ENCODE measurements at regions not wholly inside any gene's neighbourhood (a gene's known extent, or its start where the extent isn't known, plus 50 kb on each side); places are given as distances from the start of the nearest gene placed in this dataset.

- H3K36me3 Mint-ChIP-seq (ENCODE audit: low read depth), result peaks cover 8% of the 10 kb centered on the region
- ATAC-seq, result no peak
- no peaks in the 10 kb centered on the region for H3K27me3 Mint-ChIP-seq
- peak overlapping the region; percentile 68 for H3K27ac Mint-ChIP-seq
- H3K9me3 Mint-ChIP-seq, result peaks cover 6% of the 10 kb centered on the region
- no peak for DNase-seq
- peaks cover 90% of the 10 kb centered on the region for H3K4me1 Mint-ChIP-seq
- H3K4me3 Mint-ChIP-seq, result no peak overlapping the region
Observed at GRCh38 chr12:92032965-92033364, 112.7 kb downstream of the BTG1 start.

- H3K27ac Mint-ChIP-seq, result peak overlapping the region; percentile 23
- peaks cover 6% of the 10 kb centered on the region for H3K9me3 Mint-ChIP-seq
Observed at GRCh38 chr12:92032101-92032500, 113.5 kb downstream of the BTG1 start.

GRCh38 chr12:92030618-92031017 is 115.0 kb downstream of the BTG1 start:
- Mint-ChIP-seq H3K4me3 (peak overlapping the region; percentile 44), H3K4me1 (peaks cover 82% of the 10 kb centered on the region), H3K27me3 (no peaks in the 10 kb centered on the region), H3K36me3 (ENCODE audit: low read depth) (peaks cover 8% of the 10 kb centered on the region), H3K9me3 (peaks cover 6% of the 10 kb centered on the region), H3K27ac (peak overlapping the region; percentile 78)
- ATAC-seq (peak; percentile 91), DNase-seq (peak; percentile 36)

More at GRCh38 chr12:92032101-92032500, 113.5 kb downstream of the BTG1 start:
- ATAC-seq, result no peak
- peaks cover 89% of the 10 kb centered on the region for H3K4me1 Mint-ChIP-seq
- H3K4me3 Mint-ChIP-seq, result no peak overlapping the region
- H3K27me3 Mint-ChIP-seq, result no peaks in the 10 kb centered on the region
- no peak for DNase-seq
- H3K36me3 Mint-ChIP-seq (ENCODE audit: low read depth), result peaks cover 8% of the 10 kb centered on the region

GRCh38 chr12:92029902-92030586 is 115.6 kb downstream of the BTG1 start:
- Mint-ChIP-seq H3K27me3 (no peaks in the 10 kb centered on the region), H3K9me3 (peaks cover 6% of the 10 kb centered on the region), H3K4me3 (peak overlapping the region; percentile 44), H3K36me3 (ENCODE audit: low read depth) (peaks cover 8% of the 10 kb centered on the region), H3K27ac (peak overlapping the region; percentile 78), H3K4me1 (peaks cover 80% of the 10 kb centered on the region)
- no peak for DNase-seq
- no peak for ATAC-seq

GRCh38 chr12:92029136-92029535 is 116.5 kb downstream of the BTG1 start:
- ATAC-seq, result no peak
- DNase-seq, result no peak
- H3K36me3 Mint-ChIP-seq (ENCODE audit: low read depth), result peaks cover 8% of the 10 kb centered on the region
- H3K27me3 Mint-ChIP-seq, result no peaks in the 10 kb centered on the region
- no peak overlapping the region for H3K4me3 Mint-ChIP-seq
- H3K27ac Mint-ChIP-seq, result peak overlapping the region; percentile 78
- H3K4me1 Mint-ChIP-seq, result peaks cover 73% of the 10 kb centered on the region
- peaks cover 6% of the 10 kb centered on the region for H3K9me3 Mint-ChIP-seq

- no peaks in the 10 kb centered on the region for H3K27me3 Mint-ChIP-seq
- peak overlapping the region; percentile 13 for H3K27ac Mint-ChIP-seq
- H3K36me3 Mint-ChIP-seq (ENCODE audit: low read depth), result peaks cover 8% of the 10 kb centered on the region
- DNase-seq (no peak), ATAC-seq (no peak)
- H3K4me1 Mint-ChIP-seq, result peaks cover 69% of the 10 kb centered on the region
- H3K9me3 Mint-ChIP-seq, result peaks cover 6% of the 10 kb centered on the region
- no peak overlapping the region for H3K4me3 Mint-ChIP-seq
Observed at GRCh38 chr12:92028441-92028709, 117.3 kb downstream of the BTG1 start.

GRCh38 chr12:92027701-92028440 is 117.8 kb downstream of the BTG1 start:
- peaks cover 66% of the 10 kb centered on the region for H3K4me1 Mint-ChIP-seq
- DNase-seq (no peak), ATAC-seq (no peak)
- peak overlapping the region; percentile 13 for H3K27ac Mint-ChIP-seq
- peaks cover 4% of the 10 kb centered on the region for H3K9me3 Mint-ChIP-seq
- H3K36me3 Mint-ChIP-seq (ENCODE audit: low read depth), result peaks cover 6% of the 10 kb centered on the region
- no peak overlapping the region for H3K4me3 Mint-ChIP-seq
- no peaks in the 10 kb centered on the region for H3K27me3 Mint-ChIP-seq

- ATAC-seq, result no peak
- Mint-ChIP-seq H3K4me3 (no peak overlapping the region), H3K27ac (peak overlapping the region; percentile 52), H3K27me3 (no peaks in the 10 kb centered on the region), H3K4me1 (peaks cover 63% of the 10 kb centered on the region), H3K36me3 (ENCODE audit: low read depth) (peaks cover 5% of the 10 kb centered on the region), H3K9me3 (no peaks in the 10 kb centered on the region)
- DNase-seq, result no peak
Observed at GRCh38 chr12:92027243-92027642, 118.4 kb downstream of the BTG1 start.

GRCh38 chr12:92025462-92026207 is 120.0 kb downstream of the BTG1 start:
- Mint-ChIP-seq H3K36me3 (ENCODE audit: low read depth) (peaks cover 5% of the 10 kb centered on the region), H3K4me1 (peaks cover 61% of the 10 kb centered on the region), H3K27me3 (no peaks in the 10 kb centered on the region), H3K9me3 (no peaks in the 10 kb centered on the region), H3K27ac (peak overlapping the region; percentile 28), H3K4me3 (peak overlapping the region; percentile 28)
- DNase-seq (no peak), ATAC-seq (no peak)

- H3K36me3 Mint-ChIP-seq (ENCODE audit: low read depth), result peaks cover 9% of the 10 kb centered on the region
- H3K27me3 Mint-ChIP-seq, result no peaks in the 10 kb centered on the region
- no peak overlapping the region for H3K4me3 Mint-ChIP-seq
- H3K27ac Mint-ChIP-seq, result no peak overlapping the region
- no peak for ATAC-seq
- peaks cover 28% of the 10 kb centered on the region for H3K4me1 Mint-ChIP-seq
- H3K9me3 Mint-ChIP-seq, result peaks cover 5% of the 10 kb centered on the region
- DNase-seq, result no peak
Observed at GRCh38 chr12:92022093-92022492, 123.6 kb downstream of the BTG1 start.

GRCh38 chr12:92021666-92022035 is 124.0 kb downstream of the BTG1 start:
- H3K36me3 Mint-ChIP-seq (ENCODE audit: low read depth), result peaks cover 12% of the 10 kb centered on the region
- DNase-seq (no peak), ATAC-seq (no peak)
- peaks cover 25% of the 10 kb centered on the region for H3K4me1 Mint-ChIP-seq
- H3K27me3 Mint-ChIP-seq, result no peaks in the 10 kb centered on the region
- H3K27ac Mint-ChIP-seq, result no peak overlapping the region
- peaks cover 5% of the 10 kb centered on the region for H3K9me3 Mint-ChIP-seq
- no peak overlapping the region for H3K4me3 Mint-ChIP-seq

- H3K36me3 Mint-ChIP-seq (ENCODE audit: low read depth), result peaks cover 12% of the 10 kb centered on the region
- no peak overlapping the region for H3K4me3 Mint-ChIP-seq
- ATAC-seq (no peak), DNase-seq (no peak)
- no peaks in the 10 kb centered on the region for H3K27me3 Mint-ChIP-seq
- H3K4me1 Mint-ChIP-seq, result peaks cover 22% of the 10 kb centered on the region
- peaks cover 5% of the 10 kb centered on the region for H3K9me3 Mint-ChIP-seq
- H3K27ac Mint-ChIP-seq, result no peak overlapping the region
Observed at GRCh38 chr12:92020983-92021665, 124.5 kb downstream of the BTG1 start.

GRCh38 chr12:92019491-92020277 is 126.0 kb downstream of the BTG1 start:
- Mint-ChIP-seq H3K27me3 (no peaks in the 10 kb centered on the region), H3K4me3 (no peak overlapping the region), H3K27ac (no peak overlapping the region), H3K9me3 (peaks cover 5% of the 10 kb centered on the region), H3K4me1 (peaks cover 16% of the 10 kb centered on the region), H3K36me3 (ENCODE audit: low read depth) (peaks cover 12% of the 10 kb centered on the region)
- no peak for DNase-seq
- ATAC-seq, result no peak

- DNase-seq (no peak), ATAC-seq (no peak)
- Mint-ChIP-seq H3K9me3 (no peaks in the 10 kb centered on the region), H3K4me1 (peaks cover 35% of the 10 kb centered on the region), H3K27ac (no peak overlapping the region), H3K27me3 (no peaks in the 10 kb centered on the region), H3K4me3 (no peak overlapping the region), H3K36me3 (ENCODE audit: low read depth) (peaks cover 9% of the 10 kb centered on the region)
Observed at GRCh38 chr12:92012691-92013090, 133.0 kb downstream of the BTG1 start.
